Suprapubic skin (tissue), 3 donors: ENCODE measurements at regions not wholly inside any gene's neighbourhood (a gene's known extent, or its start where the extent isn't known, plus 50 kb on each side); places are given as distances from the start of the nearest gene placed in this dataset.

Source experiments
- CTCF ChIP-seq, 2 donors: fragments of 200-600 bp in 1 of 2; fragments of 450-650 bp in 1 of 2; sonication (generic) in 1 of 2; IDR thresholded peaks; one replicate each; pipeline ENCODE4 v1.5.1; 2016 to 2019; ENCODE audit warnings: antibody characterized with exemption in 2 of 2, mild to moderate bottlenecking in 1 of 2, moderate library complexity in 1 of 2
- POLR2AphosphoS5 ChIP-seq, 3 donors: sonication (generic); formaldehyde crosslinking; IDR thresholded peaks; one replicate each; pipeline ENCODE4 v1.6.1; 2017; ENCODE audit warnings: antibody characterized with exemption in 3 of 3

GRCh38 chr3:117120014-117120413, 410.4 kb downstream of the TUSC7 start:
- no peak for TF ChIP-seq CTCF (IDR thresholded peaks at IDR 0.05)
- no peak for TF ChIP-seq POLR2AphosphoS5 (IDR thresholded peaks at IDR 0.05)
